GM12874 (cell line): ENCODE measurements at regions not wholly inside any gene's neighbourhood (a gene's known extent, or its start where the extent isn't known, plus 50 kb on each side); places are given as distances from the start of the nearest gene placed in this dataset.

Experiments used
- TF ChIP-seq, protein P1 (sequence below): IDR thresholded peaks from 2 replicates; pipeline ENCODE4 v1.5.1; 2011; ENCODE audit warnings: low read depth, mild to moderate bottlenecking, control low read depth, low read length, moderate library complexity; ENCODE audit not compliant: insufficient read depth

DNA sequence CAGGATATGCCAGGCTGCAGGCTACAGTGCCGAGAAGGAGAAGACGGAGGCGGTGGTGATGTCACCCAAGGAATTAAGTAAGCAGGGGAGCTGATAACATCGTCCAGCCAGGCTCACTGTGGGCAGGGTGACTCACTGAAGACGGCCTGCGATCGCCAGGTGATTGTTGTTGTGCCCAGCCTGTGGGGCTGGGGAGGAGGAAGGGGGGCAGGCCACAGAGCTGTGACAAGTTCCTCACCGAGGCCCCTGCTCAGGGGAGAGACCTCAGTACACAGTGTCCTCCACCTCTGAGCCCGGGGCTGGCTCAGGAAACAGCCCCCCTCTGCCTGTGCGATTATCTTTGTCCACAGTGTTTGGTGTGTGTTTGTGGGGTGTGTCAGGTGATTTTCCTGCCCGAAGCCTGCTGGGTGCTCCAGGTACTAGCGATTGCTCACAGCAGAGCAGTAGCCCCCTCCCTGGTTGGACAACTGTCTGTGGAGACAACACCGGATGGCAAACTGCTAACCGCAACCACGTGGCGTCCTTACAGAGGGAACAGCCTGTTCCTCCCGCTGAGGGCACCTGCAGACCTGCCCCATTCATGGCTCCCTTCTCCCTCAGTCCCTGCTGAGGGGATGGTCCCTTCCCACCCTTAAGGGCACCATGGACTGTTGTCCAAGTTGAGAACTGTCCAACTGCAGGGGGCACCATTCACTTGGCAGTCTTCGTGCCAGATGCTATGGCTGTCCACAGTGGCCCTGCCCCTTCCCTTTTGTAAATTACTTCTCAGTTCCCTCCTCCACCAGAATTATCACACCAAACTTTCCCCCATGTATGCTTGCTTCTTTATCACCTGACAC is 95.1 kb downstream of the ZFP36L2 start:
- TF ChIP-seq, protein P1, sequence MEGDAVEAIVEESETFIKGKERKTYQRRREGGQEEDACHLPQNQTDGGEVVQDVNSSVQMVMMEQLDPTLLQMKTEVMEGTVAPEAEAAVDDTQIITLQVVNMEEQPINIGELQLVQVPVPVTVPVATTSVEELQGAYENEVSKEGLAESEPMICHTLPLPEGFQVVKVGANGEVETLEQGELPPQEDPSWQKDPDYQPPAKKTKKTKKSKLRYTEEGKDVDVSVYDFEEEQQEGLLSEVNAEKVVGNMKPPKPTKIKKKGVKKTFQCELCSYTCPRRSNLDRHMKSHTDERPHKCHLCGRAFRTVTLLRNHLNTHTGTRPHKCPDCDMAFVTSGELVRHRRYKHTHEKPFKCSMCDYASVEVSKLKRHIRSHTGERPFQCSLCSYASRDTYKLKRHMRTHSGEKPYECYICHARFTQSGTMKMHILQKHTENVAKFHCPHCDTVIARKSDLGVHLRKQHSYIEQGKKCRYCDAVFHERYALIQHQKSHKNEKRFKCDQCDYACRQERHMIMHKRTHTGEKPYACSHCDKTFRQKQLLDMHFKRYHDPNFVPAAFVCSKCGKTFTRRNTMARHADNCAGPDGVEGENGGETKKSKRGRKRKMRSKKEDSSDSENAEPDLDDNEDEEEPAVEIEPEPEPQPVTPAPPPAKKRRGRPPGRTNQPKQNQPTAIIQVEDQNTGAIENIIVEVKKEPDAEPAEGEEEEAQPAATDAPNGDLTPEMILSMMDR: peak; percentile 46

DNA sequence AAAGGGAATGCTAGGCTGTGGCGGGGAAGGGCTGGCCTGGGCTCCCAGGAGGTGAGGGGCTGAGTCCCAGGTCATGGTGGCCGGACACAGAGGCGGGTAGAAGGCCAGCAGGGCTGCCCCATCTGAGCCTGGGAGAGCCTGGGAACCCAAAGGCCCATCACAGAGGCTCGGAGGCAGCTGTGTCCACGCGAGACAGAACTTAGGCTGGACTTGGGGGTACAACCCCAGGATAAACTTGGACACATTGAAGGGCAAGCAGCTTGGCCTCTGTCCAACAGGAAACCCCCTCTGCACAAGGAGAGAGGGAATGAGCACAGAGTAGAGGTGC is 95.9 kb downstream of the ZFP36L2 start:
- TF ChIP-seq, protein P1: no peak

DNA sequence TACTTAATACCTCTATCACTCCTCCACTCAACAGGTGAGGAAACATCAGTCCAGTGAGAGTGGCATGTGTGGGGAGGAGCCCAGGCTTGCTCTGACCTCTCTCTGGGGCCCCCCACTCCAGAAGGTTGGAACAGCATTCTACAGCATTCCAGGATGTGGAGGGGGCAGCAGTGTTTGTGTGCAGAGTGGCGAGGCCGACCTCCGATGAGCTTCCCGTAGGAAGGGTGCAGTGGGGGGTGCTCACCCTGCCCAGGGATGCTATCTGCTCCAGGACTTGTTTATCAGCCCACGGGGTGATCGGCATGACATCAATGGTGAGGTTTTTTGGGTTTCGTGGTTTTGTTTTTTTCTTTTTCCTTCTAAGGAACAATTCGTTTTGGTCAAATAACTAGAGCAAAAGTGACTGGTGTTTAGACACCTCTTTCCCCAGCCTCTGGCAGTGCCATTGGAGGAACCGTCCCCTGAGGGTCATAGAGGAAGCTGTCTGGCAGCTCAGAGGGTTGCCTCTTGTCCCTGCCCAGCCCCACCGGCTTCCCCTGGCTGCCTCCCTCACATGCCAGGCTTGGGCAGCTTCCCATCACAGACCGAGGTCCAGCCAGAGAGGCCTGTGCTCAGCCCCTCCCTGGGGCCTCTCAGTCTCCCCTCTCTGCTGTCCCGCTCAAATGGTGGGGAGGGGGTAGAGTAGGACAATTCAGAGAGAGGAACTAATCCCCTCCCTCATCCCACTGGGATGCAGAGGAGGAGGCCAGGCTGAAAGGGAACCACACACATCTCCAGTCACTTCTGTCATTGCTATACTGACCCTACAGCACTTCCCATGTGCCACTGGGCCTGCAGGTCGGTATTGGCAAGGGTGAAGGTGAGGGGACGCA is 96.5 kb downstream of the ZFP36L2 start:
- TF ChIP-seq, protein P1: no peak

DNA sequence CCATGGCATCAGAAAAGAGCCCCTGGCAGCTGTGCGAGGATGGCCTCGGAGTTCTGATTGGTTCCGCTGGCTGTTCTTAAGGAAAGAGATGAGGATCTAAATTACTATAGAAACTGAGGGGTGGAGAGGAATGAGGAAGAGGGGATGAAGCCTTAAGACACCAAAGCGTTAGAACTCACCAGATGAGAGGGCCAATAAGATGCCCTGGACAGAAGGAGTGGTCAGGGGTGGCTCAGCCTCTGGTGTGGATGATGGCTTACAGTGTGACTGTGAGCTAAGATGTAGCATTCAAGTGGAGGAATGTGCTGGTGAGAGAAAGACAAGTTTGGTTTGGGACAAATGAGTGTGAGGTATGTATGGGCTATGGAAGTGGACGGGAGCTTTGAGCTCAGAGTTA is 97.8 kb downstream of the ZFP36L2 start:
- TF ChIP-seq, protein P1: no peak

DNA sequence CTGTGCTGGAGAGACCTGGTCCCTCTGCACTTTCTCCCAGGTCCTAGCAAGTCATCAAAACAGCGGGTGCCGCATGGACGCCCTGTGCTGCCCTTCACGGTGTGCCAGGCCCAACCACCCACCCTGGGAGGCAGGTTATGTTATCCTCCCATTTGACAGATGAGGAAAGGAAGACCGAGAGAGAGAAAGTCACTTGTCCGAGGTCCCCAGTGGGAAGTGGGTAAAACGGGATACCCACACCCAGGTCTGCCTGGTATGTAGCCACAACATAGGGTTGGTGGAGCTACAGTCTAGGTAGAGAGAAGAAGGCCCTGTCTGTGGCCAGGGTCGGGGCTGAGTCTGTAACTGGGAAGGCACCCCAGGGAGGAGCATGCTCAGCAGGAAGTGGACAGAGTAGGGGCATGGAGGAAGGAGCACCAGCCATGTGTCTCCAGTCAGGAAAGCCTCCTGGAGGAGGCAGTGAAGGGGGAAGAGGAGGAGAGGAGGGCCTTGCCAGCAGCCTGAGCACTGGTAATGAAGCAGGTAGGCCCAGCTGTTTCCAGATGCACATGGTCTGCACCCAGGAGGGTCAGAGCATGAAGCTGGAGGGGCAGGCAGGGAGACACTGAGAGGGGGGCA is 98.4 kb downstream of the ZFP36L2 start:
- TF ChIP-seq, protein P1: no peak

DNA sequence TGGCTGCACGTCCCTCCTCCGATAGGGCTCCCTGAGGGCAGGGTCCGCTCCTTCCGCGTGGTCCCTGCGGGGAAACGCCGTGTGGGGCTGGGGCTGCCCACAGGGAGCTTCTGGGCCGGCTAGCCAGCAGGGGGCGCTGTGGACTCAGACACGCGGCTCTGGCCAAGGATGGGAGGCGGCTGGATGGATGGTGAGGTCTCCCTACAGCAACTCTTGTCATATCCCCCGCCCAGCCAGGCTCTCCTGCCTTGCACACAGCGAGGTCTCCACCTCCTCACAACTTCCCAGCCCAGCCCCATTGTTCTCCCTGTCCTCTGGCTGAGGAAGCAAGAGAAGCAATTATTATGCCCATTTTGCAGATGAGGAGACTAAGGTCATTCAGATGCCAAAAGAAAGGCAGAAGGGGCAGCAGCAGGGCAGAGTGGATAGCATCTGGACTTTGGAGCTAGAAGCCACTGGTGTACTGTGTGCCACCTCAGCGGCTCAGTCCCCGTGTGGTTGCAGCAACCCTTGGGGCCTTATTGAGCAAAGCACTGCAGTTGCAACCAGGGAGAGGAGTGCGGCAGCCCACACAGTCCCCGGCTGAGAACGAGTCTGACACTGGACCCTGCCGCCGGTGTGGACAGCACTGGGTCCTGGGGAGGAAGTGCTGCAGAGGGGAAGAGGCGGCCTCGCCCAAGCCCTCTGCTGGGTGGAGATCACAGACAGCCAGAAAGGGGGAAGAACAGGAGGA is 99.0 kb downstream of the ZFP36L2 start:
- TF ChIP-seq, protein P1: peak; percentile 89
